22Rv1 (cell line): ENCODE measurements at regions not wholly inside any gene's neighbourhood (a gene's known extent, or its start where the extent isn't known, plus 50 kb on each side); places are given as distances from the start of the nearest gene placed in this dataset.

Experiments
- ZFX ChIP-seq: fragments of 450-650 bp; IDR thresholded peaks from 2 replicates; pipeline ENCODE4 v1.6.1; 2017; ENCODE audit warnings: antibody characterized with exemption, borderline replicate concordance
- TF ChIP-seq, protein P1 (sequence below): fragments of 450-650 bp; IDR thresholded peaks from 2 replicates; pipeline ENCODE4 v1.5.1; 2017; ENCODE audit warnings: mild to moderate bottlenecking

- TF ChIP-seq, protein P1, sequence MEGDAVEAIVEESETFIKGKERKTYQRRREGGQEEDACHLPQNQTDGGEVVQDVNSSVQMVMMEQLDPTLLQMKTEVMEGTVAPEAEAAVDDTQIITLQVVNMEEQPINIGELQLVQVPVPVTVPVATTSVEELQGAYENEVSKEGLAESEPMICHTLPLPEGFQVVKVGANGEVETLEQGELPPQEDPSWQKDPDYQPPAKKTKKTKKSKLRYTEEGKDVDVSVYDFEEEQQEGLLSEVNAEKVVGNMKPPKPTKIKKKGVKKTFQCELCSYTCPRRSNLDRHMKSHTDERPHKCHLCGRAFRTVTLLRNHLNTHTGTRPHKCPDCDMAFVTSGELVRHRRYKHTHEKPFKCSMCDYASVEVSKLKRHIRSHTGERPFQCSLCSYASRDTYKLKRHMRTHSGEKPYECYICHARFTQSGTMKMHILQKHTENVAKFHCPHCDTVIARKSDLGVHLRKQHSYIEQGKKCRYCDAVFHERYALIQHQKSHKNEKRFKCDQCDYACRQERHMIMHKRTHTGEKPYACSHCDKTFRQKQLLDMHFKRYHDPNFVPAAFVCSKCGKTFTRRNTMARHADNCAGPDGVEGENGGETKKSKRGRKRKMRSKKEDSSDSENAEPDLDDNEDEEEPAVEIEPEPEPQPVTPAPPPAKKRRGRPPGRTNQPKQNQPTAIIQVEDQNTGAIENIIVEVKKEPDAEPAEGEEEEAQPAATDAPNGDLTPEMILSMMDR: no peak
- TF ChIP-seq ZFX: no peak
These were observed 70.5 kb downstream of the DMRT2 start for GRCh38 chr9:1120500-1121165.
